Left renal cortex interstitium (tissue), 4 donors: ENCODE measurements at regions not wholly inside any gene's neighbourhood (a gene's known extent, or its start where the extent isn't known, plus 50 kb on each side); places are given as distances from the start of the nearest gene placed in this dataset.

ENCODE experiments used
- DNase-seq, 4 donors: peaks; one replicate each; pipeline ENCODE4 v3.0.0-alpha.2; 2013; ENCODE audit warnings: low read depth in 4 of 4, low spot score in 2 of 4, missing footprints in 1 of 4

- no peak for DNase-seq
Observed at GRCh38 chr17:77358801-77359200, 218.0 kb downstream of the SEC14L1 start.

- DNase-seq, result no peak
Observed at GRCh38 chr17:77359236-77359635, 218.5 kb downstream of the SEC14L1 start.

GRCh38 chr17:77361986-77362620, 221.3 kb downstream of the SEC14L1 start:
- DNase-seq, result no peak

DNA sequence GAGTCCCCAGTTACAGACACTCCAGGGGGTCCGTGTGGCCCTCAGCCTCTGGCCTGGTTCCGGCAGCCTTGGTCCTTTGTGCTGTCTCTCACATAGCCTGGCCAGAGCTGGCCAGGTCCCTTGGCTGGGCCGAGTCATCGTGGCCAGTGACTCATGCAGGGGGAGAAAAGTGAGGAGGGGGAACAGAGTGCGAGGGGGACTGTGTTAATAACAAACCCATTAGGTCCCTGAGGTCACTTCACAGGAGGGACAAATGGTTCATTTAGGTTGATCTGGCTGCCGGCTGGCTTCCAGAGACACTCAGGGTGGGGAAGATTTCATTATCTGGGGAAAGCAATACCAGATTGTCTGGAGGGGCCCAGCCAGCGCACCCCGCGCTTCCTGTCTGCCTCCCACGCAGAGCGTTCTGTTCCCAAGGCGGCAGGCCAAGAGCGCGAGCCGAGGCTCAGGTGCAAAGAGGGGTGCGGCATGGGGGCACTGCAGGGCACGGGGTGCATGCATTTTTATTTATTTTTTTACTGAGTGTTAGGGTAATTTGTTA, 223.1 kb downstream of the SEC14L1 start:
- DNase-seq, result no peak

DNA sequence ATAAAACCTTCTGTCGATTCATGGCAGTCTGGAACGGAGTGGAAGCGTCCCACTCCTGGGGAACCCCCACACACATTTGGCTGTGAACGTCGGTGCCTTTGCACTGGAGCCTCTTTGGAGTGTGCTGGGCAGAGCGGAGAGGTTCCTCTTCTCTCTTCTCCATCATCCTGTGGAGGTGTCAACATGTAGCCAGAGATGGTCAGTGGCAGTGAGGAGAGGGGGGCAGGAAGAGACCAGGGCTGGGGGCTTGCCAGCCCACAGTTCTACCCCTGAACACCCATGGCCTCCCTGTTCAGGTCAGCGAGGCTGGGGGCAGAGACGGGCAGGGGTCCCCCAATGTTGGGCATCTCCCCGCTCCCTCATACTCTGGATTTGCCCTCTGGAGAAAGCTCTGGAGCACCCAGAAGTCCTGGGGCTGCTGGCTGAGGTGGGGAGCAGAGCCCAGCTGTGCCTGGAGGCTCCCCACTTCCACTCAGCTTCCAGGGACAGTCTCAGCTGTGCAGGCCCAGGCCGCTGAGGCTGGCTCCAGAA, 223.7 kb downstream of the SEC14L1 start:
- no peak for DNase-seq

DNA sequence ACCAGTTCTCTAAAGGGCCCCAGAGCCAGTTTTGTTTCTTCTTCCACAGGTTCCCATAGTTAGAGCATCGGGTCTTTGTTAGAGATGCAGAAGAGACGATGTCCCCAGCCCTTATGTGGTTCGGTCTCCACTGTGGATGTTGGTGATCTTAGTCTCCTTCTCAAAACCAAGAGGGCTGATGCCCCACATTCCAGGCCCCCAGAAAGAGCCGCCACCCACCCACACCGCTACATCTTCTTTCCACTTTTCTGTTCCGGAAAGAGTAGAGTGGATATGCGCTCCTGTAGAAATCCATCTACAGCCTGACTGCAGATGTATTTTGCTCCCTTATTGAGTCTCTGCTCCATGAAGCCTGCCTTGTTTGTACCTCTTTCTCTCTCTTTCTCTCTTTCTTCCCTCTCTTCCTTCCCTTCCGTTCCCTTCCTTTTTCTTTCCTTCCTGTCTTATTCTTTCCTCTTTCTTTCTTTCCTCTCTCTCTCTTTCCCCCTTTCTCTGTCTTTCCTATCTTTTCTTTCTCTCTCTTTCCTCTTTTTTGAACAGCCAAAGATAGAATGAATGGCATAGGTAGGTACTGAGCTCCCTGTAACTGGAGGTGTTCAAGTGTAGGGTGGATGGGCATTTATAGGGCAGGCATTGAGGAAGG, 224.3 kb downstream of the SEC14L1 start:
- no peak for DNase-seq

- DNase-seq, result no peak
Observed at GRCh38 chr17:77365584-77366186, 224.9 kb downstream of the SEC14L1 start.

DNA sequence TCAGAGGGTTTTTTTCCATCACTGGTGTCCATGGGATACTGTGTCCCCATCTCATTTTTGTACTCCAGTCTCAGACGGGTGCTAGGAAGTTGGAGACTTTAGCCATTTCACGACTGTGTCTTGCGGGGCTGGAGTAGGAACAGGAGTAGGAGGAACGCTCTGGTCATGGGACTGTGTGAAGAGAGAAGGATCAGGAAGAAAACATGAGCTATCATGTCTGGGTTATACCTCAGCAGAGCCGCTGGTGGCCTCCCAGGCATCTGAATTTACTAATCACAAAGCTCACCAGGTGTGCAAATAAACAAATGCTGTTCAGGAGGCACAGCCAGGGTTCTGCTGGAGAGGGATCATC, 225.4 kb downstream of the SEC14L1 start:
- no peak for DNase-seq

DNA sequence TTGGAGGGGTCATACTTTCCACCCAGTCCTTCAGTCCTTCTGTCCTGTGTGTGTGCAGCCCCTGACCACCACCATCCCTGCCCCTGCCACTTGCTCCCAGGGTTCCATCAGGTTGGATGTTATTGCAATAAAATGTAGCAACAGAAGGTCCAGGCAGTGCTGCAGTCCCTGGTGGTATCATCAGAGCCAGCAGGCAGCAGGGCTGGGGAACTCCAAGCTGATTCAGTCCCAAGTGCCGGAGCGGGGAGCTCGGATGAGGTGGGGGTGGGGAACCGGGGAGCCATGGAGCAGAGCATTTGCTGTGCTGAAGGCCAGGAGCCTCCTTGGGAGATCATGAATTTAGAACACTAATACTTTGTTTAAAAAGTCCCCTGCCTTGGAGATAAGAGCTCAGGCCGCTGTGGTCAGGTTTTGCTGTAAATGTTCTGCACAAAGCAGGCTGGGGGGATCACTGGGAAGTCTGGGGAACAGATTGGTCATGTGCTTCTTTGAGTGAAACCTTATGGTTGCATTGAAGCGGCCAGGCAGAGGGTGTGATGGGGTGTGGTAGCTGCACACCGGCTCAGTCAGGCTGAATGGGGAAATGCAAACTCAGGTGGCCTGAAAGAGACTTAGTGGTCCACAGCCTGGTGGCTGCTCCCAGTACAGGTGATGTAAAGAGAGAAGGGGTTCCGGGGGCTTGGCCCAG, 225.9 kb downstream of the SEC14L1 start:
- no peak for DNase-seq

DNA sequence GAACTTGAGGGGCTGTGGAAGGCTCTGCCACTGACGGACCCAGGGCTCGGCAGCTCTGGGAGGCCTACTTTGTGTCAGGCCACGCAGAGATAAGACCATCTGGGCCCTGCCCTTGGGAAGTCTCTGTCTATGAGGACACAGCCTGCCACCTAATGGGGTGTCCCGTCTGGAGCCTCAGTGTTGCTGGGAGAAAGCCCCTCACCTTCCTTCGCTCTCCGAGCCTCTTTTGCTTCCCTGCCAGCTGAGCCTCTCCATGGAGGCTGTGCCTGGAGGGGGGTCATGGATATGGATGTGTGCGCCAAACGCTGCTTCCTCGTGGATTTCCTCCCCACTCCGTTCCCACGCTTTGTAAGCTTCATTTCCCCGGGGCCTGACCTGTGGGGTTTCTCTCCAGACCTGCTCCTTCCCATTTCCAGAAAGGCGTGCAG, 228.8 kb downstream of the SEC14L1 start:
- no peak for DNase-seq

DNA sequence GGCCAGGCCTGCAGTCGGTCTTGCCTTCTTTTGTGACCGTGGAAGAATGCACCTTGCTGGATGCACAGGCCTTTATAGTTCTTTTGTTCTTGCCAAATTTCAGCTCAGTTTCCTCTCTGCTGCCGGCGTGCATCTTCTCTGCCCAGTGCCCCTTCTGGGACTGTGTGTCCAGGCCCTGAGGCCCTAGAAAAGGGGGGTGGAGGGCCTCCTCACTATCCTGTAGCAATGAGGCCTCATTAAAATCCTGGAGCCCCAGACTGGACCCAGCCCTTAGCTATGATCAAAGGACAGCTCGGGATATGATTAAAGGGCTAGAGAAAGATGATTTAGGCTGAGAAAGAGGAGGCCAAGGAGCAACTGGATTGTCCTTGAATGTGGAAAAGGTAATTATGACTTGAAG, 229.8 kb downstream of the SEC14L1 start:
- no peak for DNase-seq

DNA sequence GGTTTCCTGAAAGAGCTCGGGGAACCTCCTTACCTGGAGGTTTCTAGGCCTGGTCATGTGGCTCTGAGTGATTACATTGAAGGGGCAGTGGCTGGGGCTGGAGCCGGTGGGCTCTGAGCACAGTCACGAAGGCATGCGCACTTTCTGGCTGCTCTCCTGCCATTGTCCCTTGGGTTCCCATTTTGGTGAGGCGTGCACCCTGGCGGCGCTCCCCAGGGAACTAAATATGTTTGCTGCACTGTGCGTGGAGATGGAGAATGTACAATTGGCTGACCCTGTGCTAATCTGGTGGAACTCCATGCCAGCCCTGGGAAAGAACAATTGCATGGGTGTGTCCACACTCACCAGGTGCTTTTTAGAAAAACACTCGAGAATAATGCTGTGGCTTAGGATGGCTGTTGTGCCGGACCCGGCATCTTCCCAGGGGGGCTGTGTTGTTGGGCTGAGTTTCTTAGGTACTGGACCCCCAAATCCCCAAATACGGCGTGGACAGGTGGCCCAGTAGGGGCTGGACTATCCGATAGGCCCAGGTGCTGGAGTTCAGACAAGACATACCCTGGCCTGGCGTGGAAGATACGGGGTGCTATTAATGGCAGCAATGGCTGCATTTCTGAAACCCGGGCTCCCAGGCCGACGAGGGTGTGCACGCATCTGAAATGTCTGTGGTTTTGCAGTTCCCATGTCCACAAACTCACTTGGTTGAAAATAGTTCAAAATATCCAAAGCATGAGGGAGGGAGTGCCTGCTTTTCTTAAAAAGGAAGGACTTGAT, 230.5 kb downstream of the SEC14L1 start:
- no peak for DNase-seq

DNA sequence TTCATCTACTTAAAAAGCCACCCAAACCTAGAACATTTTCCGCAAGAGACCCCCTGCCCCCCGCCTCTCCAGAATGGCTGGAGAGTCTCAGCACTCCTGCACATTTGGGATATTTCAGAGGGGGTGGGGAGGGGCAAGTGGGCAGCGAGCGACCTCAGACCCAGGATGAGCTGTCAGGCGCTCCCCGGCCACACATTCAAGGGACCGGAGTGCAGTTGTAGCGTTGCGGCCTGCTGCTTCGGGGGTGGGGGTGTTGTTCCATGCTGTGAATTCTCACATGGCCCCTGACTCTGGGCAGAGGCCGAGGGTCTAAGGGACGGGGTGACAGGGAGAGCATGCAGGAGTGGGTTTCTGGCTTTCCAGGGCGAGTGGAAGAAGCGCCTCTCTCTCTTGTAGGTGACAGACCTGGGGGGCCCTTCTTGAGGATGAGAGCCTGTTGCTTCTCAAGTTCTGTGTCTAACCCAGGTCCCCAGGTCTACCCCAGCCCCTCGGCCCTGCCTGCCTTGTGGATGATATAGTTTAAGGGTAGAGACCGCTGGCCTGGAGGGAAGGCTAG, 231.2 kb downstream of the SEC14L1 start:
- DNase-seq, result no peak

- DNase-seq, result peak in 2 of 4 donors; percentile 77 to 78
Observed at GRCh38 chr17:77372444-77373298, 231.9 kb downstream of the SEC14L1 start.

GRCh38 chr17:77373299-77374169, 232.8 kb downstream of the SEC14L1 start:
- no peak for DNase-seq

DNA sequence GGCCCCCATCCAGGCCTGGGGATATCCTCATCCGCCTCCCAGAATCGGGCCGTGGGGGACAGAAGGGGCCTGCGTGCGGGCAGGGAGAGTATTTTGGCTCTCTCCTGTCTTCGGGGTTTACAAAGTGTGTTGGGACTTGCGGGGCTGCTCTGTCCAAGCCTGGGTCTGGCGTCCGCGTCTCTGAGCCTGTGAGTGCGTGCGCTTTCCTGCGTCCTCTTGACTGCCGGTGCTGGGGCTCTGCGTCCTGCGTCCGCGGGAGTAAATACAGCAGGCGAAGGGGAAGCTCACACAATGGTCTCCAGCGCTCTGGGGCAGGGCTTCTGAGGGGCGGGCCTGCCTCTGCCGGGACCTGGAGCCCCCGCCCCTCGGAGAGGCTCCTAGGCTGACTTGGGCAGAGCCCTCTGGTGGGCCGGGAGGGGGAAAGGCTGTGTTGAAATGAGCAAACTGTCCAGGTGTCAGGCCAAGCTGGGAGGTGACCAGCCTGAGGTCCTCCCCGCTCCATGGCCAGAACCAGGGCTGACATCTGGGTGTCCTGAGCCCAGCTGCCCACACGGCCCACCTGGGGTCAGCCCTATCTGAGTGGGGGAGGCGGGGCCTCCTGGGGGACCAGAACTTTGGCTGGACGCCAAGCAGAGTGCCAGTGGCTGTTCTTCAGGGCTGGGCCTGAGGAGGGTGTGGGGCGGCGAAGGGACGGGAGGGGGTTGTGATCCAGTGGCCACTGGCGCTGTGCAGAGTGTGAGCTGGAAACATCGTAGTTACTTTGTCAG, 233.6 kb downstream of the SEC14L1 start:
- peak in 2 of 4 donors; percentile 66 to 78 for DNase-seq

DNA sequence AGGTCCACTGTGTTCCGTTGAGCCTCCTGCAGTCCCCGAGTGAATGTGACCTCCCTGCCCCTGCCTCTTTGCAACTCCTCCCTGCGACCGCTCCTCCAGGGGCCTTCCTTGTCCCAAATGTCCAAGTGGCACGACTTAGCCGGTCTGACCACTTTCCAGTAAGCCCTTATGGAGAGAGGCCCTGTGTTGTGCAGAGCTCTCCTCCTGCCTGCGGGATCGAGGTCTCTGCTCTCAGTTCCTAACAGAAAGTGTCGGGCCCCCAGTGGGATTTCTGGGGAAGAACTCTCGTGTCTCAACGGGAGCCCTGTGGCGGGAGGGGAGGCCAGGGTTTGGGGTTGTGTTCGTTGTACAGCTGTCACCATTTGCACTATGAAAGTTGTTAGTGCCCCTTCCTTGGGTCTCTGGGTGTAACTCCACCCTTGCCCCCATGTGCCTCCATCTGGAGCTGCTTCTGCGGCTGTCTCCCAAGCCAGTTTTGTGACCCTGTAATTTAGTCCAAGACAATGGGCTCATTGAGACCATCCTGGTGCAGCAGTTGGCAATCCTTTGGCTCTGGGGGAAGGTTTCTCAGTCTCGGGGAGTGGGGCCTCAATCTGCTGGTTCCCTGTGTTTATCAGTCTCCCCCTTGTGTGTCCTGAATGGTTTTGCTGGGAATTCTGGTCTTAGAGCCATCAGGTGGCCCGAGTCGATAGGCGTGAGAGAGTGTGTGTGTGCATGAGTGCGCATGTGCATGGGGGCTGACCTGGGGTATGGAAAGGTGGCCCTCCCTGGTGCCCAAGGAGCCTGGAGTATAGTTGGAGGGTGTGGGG, 234.5 kb downstream of the SEC14L1 start:
- no peak for DNase-seq
